OCI-LY1 (cell line): ENCODE measurements at regions not wholly inside any gene's neighbourhood (a gene's known extent, or its start where the extent isn't known, plus 50 kb on each side); places are given as distances from the start of the nearest gene placed in this dataset.

ENCODE experiments used
- CTCF ChIP-seq: fragments of 200-600 bp; sonication (generic), shearing (Covaris generic); IDR thresholded peaks from 2 replicates; pipeline ENCODE4 v1.5.1; 2017; ENCODE audit warnings: mild to moderate bottlenecking, antibody characterized with exemption, low read length, moderate library complexity, mixed read lengths
- EZH2 ChIP-seq: fragments of 200-600 bp; sonication (generic), shearing (Covaris generic); IDR thresholded peaks from 2 replicates; pipeline ENCODE4 v1.8.0; 2017; ENCODE audit warnings: borderline replicate concordance, mixed run types, mild to moderate bottlenecking, antibody characterized with exemption, low read length, moderate library complexity, mixed read lengths

GRCh38 chr6:142633317-142633716 is 311.7 kb downstream of the HIVEP2 start:
- TF ChIP-seq CTCF: no peak
- no peak for TF ChIP-seq EZH2
